ENCODE measurements at regions not wholly inside any gene's neighbourhood (a gene's known extent, or its start where the extent isn't known, plus 50 kb on each side); places are given as distances from the start of the nearest gene placed in this dataset.

- TF ChIP-seq BHLHE40 (IDR thresholded peaks at IDR 0.05; ENCODE audit: borderline replicate concordance) (no peak), FOXM1 (IDR thresholded peaks at IDR 0.05; ENCODE audit: borderline replicate concordance) (no peak), HDGF (IDR thresholded peaks at IDR 0.05; ENCODE audit: borderline replicate concordance) (no peak), SP1 (IDR thresholded peaks at IDR 0.05) (no peak)
Observed at GRCh38 chr14:84403585-84403984, 1126.4 kb upstream of the FLRT2 start.
